H1 (cell line): ENCODE measurements at regions not wholly inside any gene's neighbourhood (a gene's known extent, or its start where the extent isn't known, plus 50 kb on each side); places are given as distances from the start of the nearest gene placed in this dataset.

Source experiments
- ATF2 ChIP-seq: IDR thresholded peaks from 2 replicates; pipeline ENCODE4 v1.6.1; 2012; ENCODE audit warnings: low read length, inconsistent platforms
- BACH1 ChIP-seq: IDR thresholded peaks from 2 replicates; pipeline ENCODE4 v1.6.1; 2012; ENCODE audit warnings: low read length, improper control_type of control experiment
- CBX8 ChIP-seq: fragments of 300-800, 300-1000 bp; sonication (generic); IDR thresholded peaks from 2 replicates; pipeline ENCODE4 v1.7.1; 2016; ENCODE audit warnings: low read depth, low read length, borderline replicate concordance
- CTCF ChIP-seq, 3 experiments: IDR thresholded peaks; 1 replicate in 2 of 3; 2 replicates in 1 of 3; pipeline versions ENCODE4 v1.5.1 to v1.6.1; 2011; ENCODE audit warnings: low read length in 3 of 3, mild to moderate bottlenecking in 3 of 3, inconsistent platforms in 2 of 3, low read depth in 1 of 3, moderate library complexity in 1 of 3; ENCODE audit not compliant: insufficient read depth in 1 of 3; ENCODE audit errors: control extremely low read depth in 1 of 3
- EP300 ChIP-seq, 2 experiments: IDR thresholded peaks; 1 replicate in 1 of 2; 2 replicates in 1 of 2; pipeline ENCODE4 v1.6.1; 2011 to 2012; ENCODE audit warnings: low read depth in 2 of 2, low read length in 2 of 2, mild to moderate bottlenecking in 2 of 2, borderline replicate concordance in 1 of 2, inconsistent platforms in 1 of 2, moderate library complexity in 1 of 2
- EZH2 ChIP-seq: fragments of 200-600 bp; sonication (generic); IDR thresholded peaks from 2 replicates; pipeline ENCODE4 v1.7.1; 2012; ENCODE audit warnings: low read depth, mild to moderate bottlenecking, moderate library complexity, low read length, inconsistent platforms; ENCODE audit not compliant: severe bottlenecking
- HDAC2 ChIP-seq, 2 experiments: fragments of 300-600 bp in 1 of 2; sonication (generic) in 1 of 2; IDR thresholded peaks; 2 replicates each; pipeline ENCODE4 v1.6.1; 2011 to 2012; ENCODE audit warnings: low read depth in 2 of 2, low read length in 2 of 2, mild to moderate bottlenecking in 2 of 2, moderate library complexity in 2 of 2, borderline replicate concordance in 1 of 2, inconsistent platforms in 1 of 2
- JUN ChIP-seq: IDR thresholded peaks from 2 replicates; pipeline ENCODE4 v1.6.1; 2011; ENCODE audit warnings: low read depth, mild to moderate bottlenecking, improper control_type of control experiment, low read length
- NRF1 ChIP-seq: IDR thresholded peaks from 2 replicates; pipeline ENCODE4 v1.6.1; 2011; ENCODE audit warnings: mild to moderate bottlenecking, low read depth, low read length, improper control_type of control experiment
- POLR2A ChIP-seq, 2 experiments: IDR thresholded peaks; 1 replicate in 1 of 2; 2 replicates in 1 of 2; pipeline ENCODE4 v1.6.1; 2011; ENCODE audit warnings: low read depth in 2 of 2, low read length in 2 of 2, mild to moderate bottlenecking in 2 of 2; ENCODE audit errors: control extremely low read depth in 1 of 2
- RXRA ChIP-seq: IDR thresholded peaks from 2 replicates; pipeline ENCODE4 v1.6.1; 2011; ENCODE audit warnings: low read depth, mild to moderate bottlenecking, low read length, moderate library complexity; ENCODE audit not compliant: insufficient read depth
- SIN3A ChIP-seq, 2 experiments: IDR thresholded peaks in 1 of 2; conservative IDR thresholded peaks in 1 of 2; 2 replicates each; pipeline ENCODE4 v1.6.1; 2011 to 2012; ENCODE audit warnings: low read length in 2 of 2, improper control_type of control experiment in 1 of 2, low read depth in 1 of 2, mild to moderate bottlenecking in 1 of 2

DNA sequence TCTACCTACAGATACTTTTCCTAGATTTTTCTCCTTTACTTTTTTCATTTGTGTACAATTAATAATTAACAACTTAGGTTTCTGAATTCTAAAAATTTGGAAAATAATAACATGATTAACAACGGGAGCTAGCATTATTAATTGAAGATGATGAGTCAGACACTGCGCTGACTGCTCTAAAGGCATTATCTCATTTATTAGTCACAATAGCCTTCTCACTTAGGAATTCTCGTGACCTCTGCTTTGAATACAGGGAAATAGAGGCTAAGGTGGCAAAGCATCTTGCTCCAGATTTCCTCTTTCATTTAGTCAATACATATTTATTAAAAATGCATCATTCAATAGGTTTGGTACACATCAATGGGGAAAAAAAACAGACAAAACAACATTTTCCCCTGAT is 441.3 kb downstream of the PCDH18 start:
- no peak for TF ChIP-seq POLR2A (IDR thresholded peaks at IDR 0.05; ENCODE audit: control extremely low read depth in 1 of 2, low read depth in 2 of 2, low read length in 2 of 2)
- TF ChIP-seq CBX8, result no peak
- no peak for TF ChIP-seq JUN
- no peak for TF ChIP-seq EP300 (IDR thresholded peaks at IDR 0.05; ENCODE audit: borderline replicate concordance in 1 of 2, low read depth in 2 of 2, low read length in 2 of 2)
- TF ChIP-seq HDAC2 (IDR thresholded peaks at IDR 0.05; ENCODE audit: borderline replicate concordance in 1 of 2, low read depth in 2 of 2, low read length in 2 of 2), result no peak
- TF ChIP-seq RXRA, result no peak
- no peak for TF ChIP-seq CTCF (IDR thresholded peaks at IDR 0.05; ENCODE audit: control extremely low read depth in 1 of 3, insufficient read depth in 1 of 3, low read depth in 1 of 3, low read length in 3 of 3)
- TF ChIP-seq BACH1, result no peak
- no peak for TF ChIP-seq SIN3A (conservative IDR thresholded peaks at IDR 0.05 in 1 of 2, IDR thresholded peaks at IDR 0.05 in 1 of 2; ENCODE audit: low read depth in 1 of 2, low read length in 2 of 2)
- no peak for TF ChIP-seq ATF2
- TF ChIP-seq EZH2, result no peak
- no peak for TF ChIP-seq NRF1
